Trophoblast cell (in vitro differentiated cells and primary cell): ENCODE measurements at regions not wholly inside any gene's neighbourhood (a gene's known extent, or its start where the extent isn't known, plus 50 kb on each side); places are given as distances from the start of the nearest gene placed in this dataset.
"Not testable (repeated sequence)": the region's sequence is repeated elsewhere in the genome, so short reads cannot be mapped to it uniquely, and the experiment has no call there.

Source experiments
- DNase-seq, 2 donors: peaks; one replicate each; pipeline ENCODE4 v3.0.0-alpha.2; 2016
- H2AFZ ChIP-seq: 2 replicates; pipeline ENCODE4 v1.6.1; 2013; ENCODE audit warnings: low read length, moderate library complexity, mild to moderate bottlenecking; ENCODE audit not compliant: insufficient read depth, poor library complexity
- H2AK5ac ChIP-seq: 2 replicates; pipeline ENCODE4 v1.6.1; 2013; ENCODE audit warnings: mild to moderate bottlenecking, low read length
- H2BK120ac ChIP-seq: 2 replicates; pipeline ENCODE4 v1.6.1; 2013; ENCODE audit warnings: low read length, mild to moderate bottlenecking, moderate library complexity; ENCODE audit not compliant: insufficient read depth, poor library complexity
- H2BK12ac ChIP-seq: 2 replicates; pipeline ENCODE4 v1.6.1; 2013; ENCODE audit warnings: mild to moderate bottlenecking, low read length, moderate library complexity
- H2BK5ac ChIP-seq: 2 replicates; pipeline ENCODE4 v1.6.1; 2013; ENCODE audit warnings: low read length, low read depth, moderate library complexity, mild to moderate bottlenecking; ENCODE audit not compliant: poor library complexity
- H3K14ac ChIP-seq: 2 replicates; pipeline ENCODE4 v1.6.1; 2013; ENCODE audit warnings: mild to moderate bottlenecking, low read length
- H3K18ac ChIP-seq: 2 replicates; pipeline ENCODE4 v1.6.1; 2013; ENCODE audit warnings: mild to moderate bottlenecking, low read length
- H3K23ac ChIP-seq: 2 replicates; pipeline ENCODE4 v1.6.1; 2013; ENCODE audit warnings: low read length
- H3K27ac ChIP-seq: 2 replicates; pipeline ENCODE4 v1.5.1; 2013; ENCODE audit warnings: low read depth, mild to moderate bottlenecking, inconsistent platforms, low read length, moderate library complexity
- H3K27me3 ChIP-seq: 2 replicates; pipeline ENCODE4 v1.6.1; 2013; ENCODE audit warnings: inconsistent platforms, mild to moderate bottlenecking, low read length, moderate library complexity; ENCODE audit not compliant: insufficient read depth
- H3K36me3 ChIP-seq, 2 experiments: 1 replicate in 1 of 2; 2 replicates in 1 of 2; pipeline ENCODE4 v1.6.1; 2013; ENCODE audit warnings: low read length in 2 of 2, mild to moderate bottlenecking in 2 of 2, moderate library complexity in 1 of 2; ENCODE audit not compliant: insufficient read depth in 2 of 2, control insufficient read depth in 1 of 2
- H3K4ac ChIP-seq: 2 replicates; pipeline ENCODE4 v1.6.1; 2013; ENCODE audit warnings: low read depth, mild to moderate bottlenecking, low read length, moderate library complexity
- H3K4me1 ChIP-seq, 2 experiments: 1 replicate in 1 of 2; 2 replicates in 1 of 2; pipeline ENCODE4 v1.6.1; 2013; ENCODE audit warnings: low read length in 2 of 2, mild to moderate bottlenecking in 2 of 2, moderate library complexity in 1 of 2; ENCODE audit not compliant: insufficient read depth in 2 of 2, control insufficient read depth in 1 of 2
- H3K4me2 ChIP-seq: 2 replicates; pipeline ENCODE4 v1.6.1; 2013; ENCODE audit warnings: inconsistent platforms, mild to moderate bottlenecking, low read length, moderate library complexity
- H3K4me3 ChIP-seq: 2 replicates; pipeline ENCODE4 v1.5.1; 2013; ENCODE audit warnings: mild to moderate bottlenecking, low read depth, low read length, inconsistent platforms
- H3K79me1 ChIP-seq: one replicate; pipeline ENCODE4 v1.6.1; 2013; ENCODE audit warnings: low read length
- H3K79me2 ChIP-seq: 2 replicates; pipeline ENCODE4 v1.6.1; 2013; ENCODE audit warnings: low read length, mild to moderate bottlenecking; ENCODE audit not compliant: control insufficient read depth, insufficient read depth, poor library complexity
- H3K9ac ChIP-seq: 2 replicates; pipeline ENCODE4 v1.6.1; 2013; ENCODE audit warnings: mild to moderate bottlenecking, low read length
- H3K9me3 ChIP-seq: 2 replicates; pipeline ENCODE4 v1.6.1; 2013; ENCODE audit warnings: low read depth, mild to moderate bottlenecking, control low read depth, inconsistent platforms, low read length; ENCODE audit not compliant: insufficient read depth
- H4K12ac ChIP-seq: 2 replicates; pipeline ENCODE4 v1.6.1; 2013; ENCODE audit warnings: low read depth, mild to moderate bottlenecking, low read length, moderate library complexity
- H4K8ac ChIP-seq: 2 replicates; pipeline ENCODE4 v1.6.1; 2013; ENCODE audit warnings: low read depth, mild to moderate bottlenecking, low read length, moderate library complexity
- H4K91ac ChIP-seq: one replicate; pipeline ENCODE4 v1.6.1; 2013; ENCODE audit warnings: low read depth, mild to moderate bottlenecking, low read length, moderate library complexity
- WGBS: extraction: QIAGEN DNeasy Blood & Tissue Kit; methylation state at CpG from one replicate; pipeline ENCODE4 v1.1.7; 2013; ENCODE audit warnings: missing lambda C conversion rate; ENCODE audit not compliant: insufficient read length, insufficient coverage; ENCODE audit errors: extremely low coverage; 5-methylcytosine and 5-hydroxymethylcytosine counted together

DNA sequence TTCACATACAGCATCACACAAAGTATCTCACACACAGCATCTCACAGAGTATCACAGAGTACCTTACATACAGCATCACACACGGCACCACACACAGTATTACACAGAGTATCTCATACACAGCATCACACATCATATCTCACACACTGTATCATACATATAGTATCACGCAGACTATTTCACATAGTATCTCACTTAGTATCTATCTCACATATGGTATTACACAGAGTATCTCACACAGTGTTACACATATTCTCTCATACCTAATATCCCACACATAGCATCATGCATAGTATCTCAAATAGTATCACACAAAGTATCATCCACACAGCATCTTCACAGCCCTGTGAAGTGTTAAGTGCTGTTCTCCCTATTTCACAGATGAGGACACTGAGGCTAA, 121.5 kb upstream of the RAB4A start:
- Histone ChIP-seq H3K27me3 (no peaks in the 10 kb centered on the region), H3K79me1 (peaks cover 2% of the 10 kb centered on the region), H2BK5ac (no peak overlapping the region), H3K4me2 (no peak overlapping the region), H4K12ac (no peak overlapping the region), H3K36me3 (no peaks in the 10 kb centered on the region), H2AFZ (no peak overlapping the region), H3K9me3 (no peaks in the 10 kb centered on the region), H2BK120ac (no peak overlapping the region), H3K79me2 (no peaks in the 10 kb centered on the region), H2AK5ac (no peak overlapping the region), H3K4me1 (peaks cover 11 to 12% of the 10 kb centered on the region in 2 experiments), H3K9ac (no peak overlapping the region), H3K18ac (no peak overlapping the region), H2BK12ac (no peak overlapping the region), H3K4ac (no peak overlapping the region), H4K91ac (no peak overlapping the region), H3K23ac (no peak overlapping the region), H3K27ac (no peak overlapping the region), H3K14ac (no peak overlapping the region), H4K8ac (no peak overlapping the region), H3K4me3 (no peak overlapping the region)
- DNase-seq = no peak
- WGBS = no CpG with 5 or more reads among the region's 2 CpGs

DNA sequence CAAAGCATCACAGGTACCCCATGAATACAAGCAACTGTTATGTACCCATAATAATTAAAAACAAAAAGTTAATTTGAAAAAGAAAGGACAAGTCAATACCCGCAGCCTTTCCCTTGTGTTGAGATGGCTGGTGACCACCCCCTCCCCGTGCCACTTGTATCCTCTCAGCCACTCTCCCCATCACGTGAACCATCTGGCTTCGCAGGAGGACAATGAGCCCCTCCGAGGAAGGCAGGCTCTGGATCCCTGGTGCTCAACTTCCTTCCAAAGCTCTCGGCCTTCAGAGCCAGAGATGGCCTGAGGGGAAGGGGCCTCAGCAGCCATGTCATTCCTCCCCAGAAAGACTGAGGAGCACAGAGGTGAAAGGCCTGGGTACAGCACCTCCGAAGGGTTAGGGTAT, 120.4 kb upstream of the RAB4A start:
- no CpG with 5 or more reads among the region's 7 CpGs for WGBS
- no peak overlapping the region for H2AFZ ChIP-seq
- H2AK5ac ChIP-seq = no peak overlapping the region
- no peak overlapping the region for H4K8ac ChIP-seq
- H3K18ac ChIP-seq = no peak overlapping the region
- H3K27me3 ChIP-seq = no peaks in the 10 kb centered on the region
- H3K79me2 ChIP-seq = no peaks in the 10 kb centered on the region
- H4K12ac ChIP-seq = no peak overlapping the region
- H3K4me3 ChIP-seq = no peak overlapping the region
- H3K9ac ChIP-seq = no peak overlapping the region
- H2BK12ac ChIP-seq = no peak overlapping the region
- no peak overlapping the region for H2BK5ac ChIP-seq
- H3K4ac ChIP-seq = no peak overlapping the region
- H3K4me1 ChIP-seq = peaks cover 11 to 12% of the 10 kb centered on the region in 2 experiments
- H3K36me3 ChIP-seq = no peaks in the 10 kb centered on the region
- H2BK120ac ChIP-seq = no peak overlapping the region
- no peak overlapping the region for H3K23ac ChIP-seq
- no peak overlapping the region for H3K27ac ChIP-seq
- H3K79me1 ChIP-seq = peaks cover 2% of the 10 kb centered on the region
- DNase-seq = no peak
- H3K14ac ChIP-seq = no peak overlapping the region
- H3K4me2 ChIP-seq = no peak overlapping the region
- H4K91ac ChIP-seq = no peak overlapping the region
- no peaks in the 10 kb centered on the region for H3K9me3 ChIP-seq

DNA sequence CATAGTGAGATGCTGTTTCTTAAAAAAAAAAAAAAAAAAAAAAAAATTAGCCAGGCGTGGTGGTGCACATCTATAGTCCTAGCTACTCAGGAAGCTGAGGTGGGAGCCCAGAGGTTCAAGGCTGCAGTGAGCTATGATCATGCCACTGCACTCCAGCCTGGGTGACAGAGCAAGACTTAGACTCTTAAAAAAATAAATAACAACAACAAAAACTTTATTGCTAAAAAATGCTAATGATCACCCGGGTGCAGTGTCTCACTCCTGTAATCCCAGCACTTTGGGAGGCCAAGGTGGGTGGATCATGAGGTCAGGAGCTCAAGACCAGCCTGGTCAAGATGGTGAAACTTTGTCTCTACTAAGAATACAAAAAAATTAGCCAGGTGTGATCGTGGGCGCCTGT, 119.5 kb upstream of the RAB4A start:
- H3K23ac ChIP-seq, H3K4me3 ChIP-seq: not testable (repeated sequence)

DNA sequence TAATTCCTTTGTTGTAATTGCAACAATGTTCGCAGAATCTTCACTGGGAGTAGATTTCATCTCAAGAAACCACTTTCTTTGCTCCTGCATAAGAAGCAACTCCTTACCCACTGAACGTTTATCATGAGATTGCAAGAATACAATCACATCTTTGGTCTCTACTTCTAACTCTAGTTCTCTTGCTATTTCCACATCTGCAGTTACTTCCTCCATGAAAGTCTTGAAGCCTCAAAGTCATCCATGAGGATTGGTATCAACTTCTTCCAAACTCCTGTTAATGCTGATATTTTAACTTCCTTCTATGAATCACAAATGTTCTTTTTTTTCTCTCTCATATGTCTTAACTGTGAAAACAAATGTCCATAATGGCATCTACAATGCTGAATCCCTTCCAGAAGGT, 118.6 kb upstream of the RAB4A start:
- Histone ChIP-seq H4K8ac (no peak overlapping the region), H3K4me1 (peaks cover 11 to 12% of the 10 kb centered on the region in 2 experiments), H3K23ac (no peak overlapping the region), H3K79me1 (peaks cover 1% of the 10 kb centered on the region), H4K12ac (no peak overlapping the region), H3K9me3 (no peaks in the 10 kb centered on the region), H3K79me2 (no peaks in the 10 kb centered on the region), H2AK5ac (no peak overlapping the region), H3K4me2 (no peak overlapping the region), H2BK5ac (no peak overlapping the region), H2BK12ac (no peak overlapping the region), H3K14ac (no peak overlapping the region), H3K18ac (no peak overlapping the region), H3K9ac (no peak overlapping the region), H2BK120ac (no peak overlapping the region), H2AFZ (no peak overlapping the region), H4K91ac (no peak overlapping the region), H3K4ac (no peak overlapping the region), H3K27me3 (no peaks in the 10 kb centered on the region), H3K36me3 (no peaks in the 10 kb centered on the region), H3K4me3 (no peak overlapping the region), H3K27ac (no peak overlapping the region)
- no CpG with 5 or more reads among the region's 2 CpGs for WGBS
- DNase-seq = no peak

More for the DNA sequence above, 119.5 kb upstream of the RAB4A start:
- not testable (repeated sequence) for H3K27me3 ChIP-seq, H3K9ac ChIP-seq, H3K79me1 ChIP-seq, H3K18ac ChIP-seq, H3K27ac ChIP-seq, H2AFZ ChIP-seq, H4K91ac ChIP-seq, H3K4ac ChIP-seq, H3K79me2 ChIP-seq, H3K36me3 ChIP-seq, H3K9me3 ChIP-seq, H3K4me2 ChIP-seq, H2BK5ac ChIP-seq, H3K14ac ChIP-seq, H4K12ac ChIP-seq, H2AK5ac ChIP-seq, DNase-seq, H4K8ac ChIP-seq, H2BK120ac ChIP-seq, H2BK12ac ChIP-seq
- no CpG with 5 or more reads among the region's 4 CpGs for WGBS
- H3K4me1 ChIP-seq = peaks cover 11 to 12% of the 10 kb centered on the region in 2 experiments
